ENCODE measurements at regions not wholly inside any gene's neighbourhood (a gene's known extent, or its start where the extent isn't known, plus 50 kb on each side); places are given as distances from the start of the nearest gene placed in this dataset.

GRCh38 chr1:209103092-209103491, 480.4 kb upstream of the CAMK1G start:
- TF ChIP-seq, protein P1, sequence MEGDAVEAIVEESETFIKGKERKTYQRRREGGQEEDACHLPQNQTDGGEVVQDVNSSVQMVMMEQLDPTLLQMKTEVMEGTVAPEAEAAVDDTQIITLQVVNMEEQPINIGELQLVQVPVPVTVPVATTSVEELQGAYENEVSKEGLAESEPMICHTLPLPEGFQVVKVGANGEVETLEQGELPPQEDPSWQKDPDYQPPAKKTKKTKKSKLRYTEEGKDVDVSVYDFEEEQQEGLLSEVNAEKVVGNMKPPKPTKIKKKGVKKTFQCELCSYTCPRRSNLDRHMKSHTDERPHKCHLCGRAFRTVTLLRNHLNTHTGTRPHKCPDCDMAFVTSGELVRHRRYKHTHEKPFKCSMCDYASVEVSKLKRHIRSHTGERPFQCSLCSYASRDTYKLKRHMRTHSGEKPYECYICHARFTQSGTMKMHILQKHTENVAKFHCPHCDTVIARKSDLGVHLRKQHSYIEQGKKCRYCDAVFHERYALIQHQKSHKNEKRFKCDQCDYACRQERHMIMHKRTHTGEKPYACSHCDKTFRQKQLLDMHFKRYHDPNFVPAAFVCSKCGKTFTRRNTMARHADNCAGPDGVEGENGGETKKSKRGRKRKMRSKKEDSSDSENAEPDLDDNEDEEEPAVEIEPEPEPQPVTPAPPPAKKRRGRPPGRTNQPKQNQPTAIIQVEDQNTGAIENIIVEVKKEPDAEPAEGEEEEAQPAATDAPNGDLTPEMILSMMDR (conservative IDR thresholded peaks at IDR 0.05; ENCODE audit: low read depth in 2 of 2) = no peak
- TF ChIP-seq POLR2AphosphoS5 (IDR thresholded peaks at IDR 0.05; ENCODE audit: low read depth) = no peak
- TF ChIP-seq, protein P2, sequence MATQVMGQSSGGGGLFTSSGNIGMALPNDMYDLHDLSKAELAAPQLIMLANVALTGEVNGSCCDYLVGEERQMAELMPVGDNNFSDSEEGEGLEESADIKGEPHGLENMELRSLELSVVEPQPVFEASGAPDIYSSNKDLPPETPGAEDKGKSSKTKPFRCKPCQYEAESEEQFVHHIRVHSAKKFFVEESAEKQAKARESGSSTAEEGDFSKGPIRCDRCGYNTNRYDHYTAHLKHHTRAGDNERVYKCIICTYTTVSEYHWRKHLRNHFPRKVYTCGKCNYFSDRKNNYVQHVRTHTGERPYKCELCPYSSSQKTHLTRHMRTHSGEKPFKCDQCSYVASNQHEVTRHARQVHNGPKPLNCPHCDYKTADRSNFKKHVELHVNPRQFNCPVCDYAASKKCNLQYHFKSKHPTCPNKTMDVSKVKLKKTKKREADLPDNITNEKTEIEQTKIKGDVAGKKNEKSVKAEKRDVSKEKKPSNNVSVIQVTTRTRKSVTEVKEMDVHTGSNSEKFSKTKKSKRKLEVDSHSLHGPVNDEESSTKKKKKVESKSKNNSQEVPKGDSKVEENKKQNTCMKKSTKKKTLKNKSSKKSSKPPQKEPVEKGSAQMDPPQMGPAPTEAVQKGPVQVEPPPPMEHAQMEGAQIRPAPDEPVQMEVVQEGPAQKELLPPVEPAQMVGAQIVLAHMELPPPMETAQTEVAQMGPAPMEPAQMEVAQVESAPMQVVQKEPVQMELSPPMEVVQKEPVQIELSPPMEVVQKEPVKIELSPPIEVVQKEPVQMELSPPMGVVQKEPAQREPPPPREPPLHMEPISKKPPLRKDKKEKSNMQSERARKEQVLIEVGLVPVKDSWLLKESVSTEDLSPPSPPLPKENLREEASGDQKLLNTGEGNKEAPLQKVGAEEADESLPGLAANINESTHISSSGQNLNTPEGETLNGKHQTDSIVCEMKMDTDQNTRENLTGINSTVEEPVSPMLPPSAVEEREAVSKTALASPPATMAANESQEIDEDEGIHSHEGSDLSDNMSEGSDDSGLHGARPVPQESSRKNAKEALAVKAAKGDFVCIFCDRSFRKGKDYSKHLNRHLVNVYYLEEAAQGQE (IDR thresholded peaks at IDR 0.05; ENCODE audit: unreplicated experiment) = no peak
- TF ChIP-seq EZH2 (IDR thresholded peaks at IDR 0.05; ENCODE audit: low read depth, unreplicated experiment) = no peak
- no peak for TF ChIP-seq JUNB (IDR thresholded peaks at IDR 0.05; ENCODE audit: unreplicated experiment)
- no peak for TF ChIP-seq CREB1 (CRISPR knock-in tag; IDR thresholded peaks at IDR 0.05; ENCODE audit: low read depth)
- no peak for TF ChIP-seq ZNF331 (CRISPR knock-in tag; IDR thresholded peaks at IDR 0.05; ENCODE audit: low read depth)
- TF ChIP-seq NANOG (IDR thresholded peaks at IDR 0.05; ENCODE audit: borderline replicate concordance) = no peak
- no peak for TF ChIP-seq EZH2phosphoT487 (IDR thresholded peaks at IDR 0.05; ENCODE audit: unreplicated experiment)
- TF ChIP-seq ZNF462 (CRISPR knock-in tag; IDR thresholded peaks at IDR 0.05) = no peak
- TF ChIP-seq ZNF114 (CRISPR knock-in tag; IDR thresholded peaks at IDR 0.05) = no peak
- no peak for TF ChIP-seq ETS1 (IDR thresholded peaks at IDR 0.05)

All from GM23338 (cell line).